ENCODE measurements at regions not wholly inside any gene's neighbourhood (a gene's known extent, or its start where the extent isn't known, plus 50 kb on each side); places are given as distances from the start of the nearest gene placed in this dataset.

GRCh38 chr12:105862163-105862821 is 276.5 kb downstream of the NUAK1 start:
- H3K9me3 ChIP-seq (ENCODE audit: control insufficient read depth in 1 of 2, insufficient read depth in 1 of 2, low read length in 2 of 2): peaks cover 0 to 10% of the 10 kb centered on the region in 2 experiments
- POLR2A ChIA-PET: no interaction called here
- H3K27me3 Mint-ChIP-seq: peaks cover 25% of the 10 kb centered on the region
- CTCF ChIA-PET: no interaction called here
- H3K27ac Mint-ChIP-seq: no peak overlapping the region
- no peaks in the 10 kb centered on the region for H3K27me3 ChIP-seq (ENCODE audit: control insufficient read depth in 1 of 2, insufficient read depth in 2 of 2, low read length in 2 of 2)
- no peaks in the 10 kb centered on the region for H3K4me1 ChIP-seq (ENCODE audit: insufficient read depth, low read length)
- no peaks in the 10 kb centered on the region for H3K4me1 Mint-ChIP-seq (ENCODE audit: low read depth)
- no peak overlapping the region for H3K4me3 ChIP-seq (ENCODE audit: low read length)
- no peak for ATAC-seq (ENCODE audit: poor library complexity)
- H3K9me3 Mint-ChIP-seq: no peaks in the 10 kb centered on the region
- no peak for DNase-seq
- H3K36me3 ChIP-seq (ENCODE audit: insufficient read depth, low read length): no peaks in the 10 kb centered on the region
- TF ChIP-seq, protein P1, sequence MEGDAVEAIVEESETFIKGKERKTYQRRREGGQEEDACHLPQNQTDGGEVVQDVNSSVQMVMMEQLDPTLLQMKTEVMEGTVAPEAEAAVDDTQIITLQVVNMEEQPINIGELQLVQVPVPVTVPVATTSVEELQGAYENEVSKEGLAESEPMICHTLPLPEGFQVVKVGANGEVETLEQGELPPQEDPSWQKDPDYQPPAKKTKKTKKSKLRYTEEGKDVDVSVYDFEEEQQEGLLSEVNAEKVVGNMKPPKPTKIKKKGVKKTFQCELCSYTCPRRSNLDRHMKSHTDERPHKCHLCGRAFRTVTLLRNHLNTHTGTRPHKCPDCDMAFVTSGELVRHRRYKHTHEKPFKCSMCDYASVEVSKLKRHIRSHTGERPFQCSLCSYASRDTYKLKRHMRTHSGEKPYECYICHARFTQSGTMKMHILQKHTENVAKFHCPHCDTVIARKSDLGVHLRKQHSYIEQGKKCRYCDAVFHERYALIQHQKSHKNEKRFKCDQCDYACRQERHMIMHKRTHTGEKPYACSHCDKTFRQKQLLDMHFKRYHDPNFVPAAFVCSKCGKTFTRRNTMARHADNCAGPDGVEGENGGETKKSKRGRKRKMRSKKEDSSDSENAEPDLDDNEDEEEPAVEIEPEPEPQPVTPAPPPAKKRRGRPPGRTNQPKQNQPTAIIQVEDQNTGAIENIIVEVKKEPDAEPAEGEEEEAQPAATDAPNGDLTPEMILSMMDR (IDR thresholded peaks at IDR 0.05): no peak
- no peak overlapping the region for H3K27ac ChIP-seq (ENCODE audit: low read depth in 1 of 2, low read length in 2 of 2)
- intact Hi-C loops (cut with DNase I, micrococcal nuclease): no loop called here
- no peaks in the 10 kb centered on the region for H3K36me3 Mint-ChIP-seq (ENCODE audit: low read depth)
- H3K4me3 Mint-ChIP-seq: no peak overlapping the region

DNA sequence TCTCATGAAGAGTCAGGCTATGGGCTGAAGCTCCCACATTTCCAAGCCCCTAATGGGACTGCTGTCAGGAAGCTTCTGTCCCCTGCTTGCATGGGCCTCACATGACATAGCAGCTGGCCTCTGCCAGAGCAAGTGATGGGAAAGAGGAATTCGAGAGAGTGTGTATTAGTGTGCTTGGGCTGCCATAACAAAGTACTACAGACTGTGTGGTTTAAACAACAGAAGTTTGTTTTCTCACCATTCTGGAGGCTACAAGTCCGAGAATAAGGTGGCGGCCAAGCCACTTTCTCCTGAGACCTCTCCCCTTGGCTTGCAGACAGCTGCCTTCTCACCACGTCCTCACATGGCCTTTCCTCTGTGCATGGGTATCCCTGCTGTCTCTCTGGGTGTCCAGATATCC is 274.4 kb downstream of the NUAK1 start:
- DNase-seq (no peak), ATAC-seq (ENCODE audit: poor library complexity) (no peak)
- intact Hi-C loops (cut with DNase I, micrococcal nuclease): no loop called here
- Histone ChIP-seq H3K36me3 (ENCODE audit: insufficient read depth, low read length) (no peaks in the 10 kb centered on the region), H3K27ac (ENCODE audit: low read depth in 1 of 2, low read length in 2 of 2) (no peak overlapping the region), H3K27me3 (ENCODE audit: control insufficient read depth in 1 of 2, insufficient read depth in 2 of 2, low read length in 2 of 2) (no peaks in the 10 kb centered on the region), H3K4me3 (ENCODE audit: low read length) (no peak overlapping the region), H3K4me1 (ENCODE audit: insufficient read depth, low read length) (no peaks in the 10 kb centered on the region), H3K9me3 (ENCODE audit: control insufficient read depth in 1 of 2, insufficient read depth in 1 of 2, low read length in 2 of 2) (peaks cover 0 to 10% of the 10 kb centered on the region in 2 experiments)
- ChIA-PET CTCF (no interaction called here), POLR2A (no interaction called here)
- H3K4me1 Mint-ChIP-seq (ENCODE audit: low read depth): no peaks in the 10 kb centered on the region
- peaks cover 25% of the 10 kb centered on the region for H3K27me3 Mint-ChIP-seq
- H3K9me3 Mint-ChIP-seq: no peaks in the 10 kb centered on the region
- no peaks in the 10 kb centered on the region for H3K36me3 Mint-ChIP-seq (ENCODE audit: low read depth)
- H3K4me3 Mint-ChIP-seq: no peak overlapping the region
- TF ChIP-seq, protein P1 (IDR thresholded peaks at IDR 0.05): no peak
- H3K27ac Mint-ChIP-seq: no peak overlapping the region

DNA sequence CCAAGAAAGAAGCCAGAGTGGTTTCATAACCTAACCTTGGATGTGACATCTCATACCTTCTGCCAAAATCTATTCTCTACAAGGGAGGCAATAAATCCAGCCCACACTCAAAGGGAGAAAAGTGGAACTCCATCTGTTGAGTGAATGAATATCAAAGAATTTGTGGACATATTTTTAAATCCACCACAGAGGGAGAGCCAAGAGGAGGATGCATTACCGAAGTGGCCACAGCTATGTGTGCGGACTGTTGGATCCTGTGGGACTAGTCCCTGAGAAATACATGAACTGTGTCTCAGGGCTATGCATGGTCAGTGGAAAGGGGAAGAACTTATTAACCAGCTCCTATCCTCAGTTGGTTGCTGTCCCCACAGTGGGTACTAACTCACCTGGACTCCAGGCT is 273.9 kb downstream of the NUAK1 start:
- Mint-ChIP-seq H3K27ac (no peak overlapping the region), H3K4me3 (no peak overlapping the region), H3K27me3 (peaks cover 25% of the 10 kb centered on the region), H3K36me3 (ENCODE audit: low read depth) (no peaks in the 10 kb centered on the region), H3K4me1 (ENCODE audit: low read depth) (no peaks in the 10 kb centered on the region), H3K9me3 (no peaks in the 10 kb centered on the region)
- no peak for DNase-seq
- Histone ChIP-seq H3K27ac (ENCODE audit: low read depth in 1 of 2, low read length in 2 of 2) (no peak overlapping the region), H3K9me3 (ENCODE audit: control insufficient read depth in 1 of 2, insufficient read depth in 1 of 2, low read length in 2 of 2) (peaks cover 0 to 10% of the 10 kb centered on the region in 2 experiments), H3K4me1 (ENCODE audit: insufficient read depth, low read length) (no peaks in the 10 kb centered on the region), H3K4me3 (ENCODE audit: low read length) (no peak overlapping the region), H3K36me3 (ENCODE audit: insufficient read depth, low read length) (no peaks in the 10 kb centered on the region), H3K27me3 (ENCODE audit: control insufficient read depth in 1 of 2, insufficient read depth in 2 of 2, low read length in 2 of 2) (no peaks in the 10 kb centered on the region)
- ATAC-seq (ENCODE audit: poor library complexity): no peak
- intact Hi-C loops (cut with DNase I, micrococcal nuclease): no loop called here
- TF ChIP-seq, protein P1 (IDR thresholded peaks at IDR 0.05): no peak
- CTCF ChIA-PET: no interaction called here
- POLR2A ChIA-PET: no interaction called here

All from CD4-positive, alpha-beta T cell (primary cell).